ENCODE measurements at regions not wholly inside any gene's neighbourhood (a gene's known extent, or its start where the extent isn't known, plus 50 kb on each side); places are given as distances from the start of the nearest gene placed in this dataset.
"Not testable (repeated sequence)": the region's sequence is repeated elsewhere in the genome, so short reads cannot be mapped to it uniquely, and the experiment has no call there.

GRCh38 chrY:20643055-20643454, 67.5 kb downstream of the EIF1AY start:
- DNase-seq, result no peak

DNA sequence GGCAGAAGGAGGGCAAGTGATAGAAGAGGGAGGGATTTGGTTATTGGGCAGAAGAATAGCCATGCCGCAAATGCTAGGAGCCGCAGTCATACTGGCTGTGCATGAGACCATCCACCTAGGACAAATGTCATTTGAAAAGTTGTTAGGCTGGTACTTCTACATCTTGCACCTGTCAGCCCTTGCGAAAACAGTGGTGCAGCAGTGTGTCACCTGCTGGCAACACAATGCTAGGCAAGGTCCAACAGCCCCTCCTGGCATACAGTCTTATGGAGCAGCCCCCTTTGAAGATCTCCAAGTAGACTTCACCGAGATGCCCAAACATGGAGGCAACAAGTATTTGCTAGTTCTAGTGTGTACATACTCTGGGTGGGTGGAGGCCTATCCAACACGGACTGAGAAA, 72.7 kb downstream of the EIF1AY start:
- no peak for DNase-seq

DNA sequence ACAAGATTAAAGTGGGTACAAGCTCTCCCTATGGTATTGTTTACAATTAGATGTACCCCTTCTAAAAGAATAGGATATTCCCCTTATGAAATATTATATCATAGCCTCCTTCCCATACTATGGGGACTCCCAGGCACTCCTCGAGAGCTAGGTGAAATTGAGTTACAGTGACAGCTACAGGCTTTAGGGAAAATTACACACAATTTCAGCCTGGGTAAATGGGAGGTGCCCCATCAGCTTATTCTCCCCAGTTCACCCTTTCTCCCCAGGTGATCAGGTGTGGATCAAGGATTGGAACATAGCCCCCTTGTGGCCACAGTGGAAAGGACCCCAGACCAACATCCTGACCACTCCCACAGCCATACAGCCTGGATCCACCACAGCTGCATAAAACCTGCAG, 73.3 kb downstream of the EIF1AY start:
- DNase-seq, result not testable (repeated sequence)

DNA sequence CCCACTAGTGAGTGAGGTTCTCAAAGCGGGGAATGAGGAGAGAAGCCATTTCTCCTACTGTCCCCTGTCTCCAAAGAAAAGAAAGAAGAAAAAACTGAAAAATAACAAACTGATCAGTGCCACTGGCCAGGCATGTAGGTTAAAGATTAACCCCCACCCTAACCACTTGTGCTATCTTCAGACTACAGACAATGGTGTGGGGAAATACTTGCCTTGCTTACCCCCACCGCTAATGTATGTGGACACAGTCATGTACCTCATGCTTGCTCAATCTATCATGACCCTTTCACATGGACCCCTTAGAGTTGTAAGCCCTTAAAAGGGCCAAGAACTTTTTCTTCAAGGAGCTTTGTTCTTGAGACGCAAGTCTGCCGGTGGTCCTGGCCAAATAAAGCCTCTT, 75.9 kb downstream of the EIF1AY start:
- DNase-seq, result no peak

DNA sequence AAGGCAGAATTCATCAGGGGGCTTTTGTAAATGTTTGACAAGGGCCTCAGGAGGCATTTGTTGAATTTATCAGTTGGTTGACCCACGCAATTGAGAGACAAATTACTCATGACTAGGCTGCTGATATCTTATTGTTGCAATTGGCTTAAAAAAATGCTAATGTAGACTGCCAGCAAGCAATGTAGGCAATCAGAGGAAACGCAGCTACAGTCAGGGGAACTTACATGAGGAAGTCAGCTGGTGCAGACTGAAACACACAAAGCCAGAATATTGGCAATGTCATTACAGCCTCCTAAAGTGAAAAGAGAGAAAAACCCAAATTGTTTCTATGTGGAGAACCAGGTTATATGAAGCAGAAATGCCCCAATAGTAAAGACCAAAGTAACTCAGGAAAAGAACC, 83.9 kb downstream of the EIF1AY start:
- peak; percentile 28 to 44 (median 38) for DNase-seq

- DNase-seq, result no peak
These were observed 86.6 kb downstream of the EIF1AY start for GRCh38 chrY:20662204-20662603.

GRCh38 chrY:20664196-20664595, 88.6 kb downstream of the EIF1AY start:
- DNase-seq, result no peak

DNA sequence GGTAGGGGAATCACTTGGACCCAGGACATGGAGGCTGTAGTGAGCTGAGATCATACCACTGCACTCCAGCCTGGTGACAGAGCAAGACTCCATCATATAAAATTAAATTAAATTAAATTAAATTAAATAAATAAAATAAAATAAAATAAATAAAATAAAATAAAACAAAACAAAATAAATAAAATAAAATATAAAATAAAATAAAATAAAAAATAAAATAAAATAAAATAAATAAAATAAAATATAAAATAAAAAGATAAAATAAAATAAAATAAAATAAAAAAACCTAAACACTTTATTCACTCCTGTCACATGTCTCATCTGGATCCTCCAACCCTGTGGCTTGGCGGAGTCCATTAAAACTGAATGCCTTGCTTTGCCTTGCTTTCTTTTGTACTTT, 89.8 kb downstream of the EIF1AY start:
- DNase-seq, result not testable (repeated sequence)

- DNase-seq, result no peak
These were observed 74.0 kb upstream of the RPS4Y2 start for GRCh38 chrY:20681935-20682334.

- DNase-seq, result no peak
These were observed 72.5 kb upstream of the RPS4Y2 start for GRCh38 chrY:20683371-20683770.

- no peak for DNase-seq
These were observed 69.2 kb upstream of the RPS4Y2 start for GRCh38 chrY:20686674-20687073.

Measured in suppressor macrophage treated with lipopolysaccharide for 1 hour (primary cell).